Heart left ventricle (tissue), 16 donors: ENCODE measurements at regions not wholly inside any gene's neighbourhood (a gene's known extent, or its start where the extent isn't known, plus 50 kb on each side); places are given as distances from the start of the nearest gene placed in this dataset.

Experiments
- ATAC-seq, 4 donors: fragments of 200-7000 bp; cut with Tn5 transposase; one replicate each; pipeline ENCODE4 v1.9.1; 2020 to 2022; ENCODE audit warnings: moderate library complexity in 4 of 4, mild to moderate bottlenecking in 3 of 4, moderate number of reproducible peaks in 1 of 4
- DNase-seq, 5 donors: peaks; one replicate each; pipeline ENCODE4 v3.0.0-alpha.2; 2020
- H3K27ac ChIP-seq, 12 donors: fragments of 200-600 bp; sonication (generic) in 4 of 12; one replicate each; pipeline versions ENCODE4 v1.5.0 to v1.8.0; 2016 to 2022; ENCODE audit warnings: mild to moderate bottlenecking in 2 of 12
- H3K27me3 ChIP-seq, 9 donors: fragments of 200-600 bp; sonication (generic) in 2 of 9; one replicate each; pipeline versions ENCODE4 v1.5.1 to v1.8.0; 2016 to 2022; ENCODE audit warnings: mild to moderate bottlenecking in 3 of 9
- H3K36me3 ChIP-seq, 9 donors: fragments of 200-600 bp; sonication (generic) in 2 of 9; one replicate each; pipeline versions ENCODE4 v1.5.0 to v1.8.0; 2018 to 2022; ENCODE audit warnings: mild to moderate bottlenecking in 2 of 9
- H3K4me1 ChIP-seq, 12 donors: fragments of 200-600 bp; sonication (generic) in 4 of 12; one replicate each; pipeline versions ENCODE4 v1.5.0 to v1.8.0; 2016 to 2022; ENCODE audit warnings: mild to moderate bottlenecking in 3 of 12
- H3K4me3 ChIP-seq, 12 donors: fragments of 200-600 bp; sonication (generic) in 4 of 12; one replicate each; pipeline versions ENCODE4 v1.5.0 to v1.8.0; 2017 to 2022; ENCODE audit warnings: mild to moderate bottlenecking in 9 of 12, moderate library complexity in 4 of 12
- H3K9me3 ChIP-seq, 12 donors: fragments of 200-600 bp; sonication (generic) in 4 of 12; one replicate each; pipeline versions ENCODE4 v1.5.0 to v1.8.0; 2016 to 2022; ENCODE audit warnings: mild to moderate bottlenecking in 1 of 12
- CTCF ChIP-seq, 12 donors: fragments of 200-600 bp; sonication (generic) in 4 of 12; IDR thresholded peaks; one replicate each; pipeline versions ENCODE4 v1.5.0 to v1.8.0; 2018 to 2022; ENCODE audit warnings: antibody characterized with exemption in 12 of 12, mild to moderate bottlenecking in 5 of 12
- POLR2A ChIP-seq, 2 donors: fragments of 450-650 bp; IDR thresholded peaks; one replicate each; pipeline ENCODE4 v1.6.1; 2017; ENCODE audit warnings: antibody characterized with exemption in 2 of 2, mild to moderate bottlenecking in 2 of 2, moderate library complexity in 2 of 2
- WGBS, 4 donors: extraction: QIAGEN DNeasy Blood & Tissue Kit in 2 of 4; methylation state at CpG; one replicate each; pipeline versions ENCODE4 v1.1.5 to v1.1.7; 2013 to 2018; 5-methylcytosine and 5-hydroxymethylcytosine counted together
- intact Hi-C, 10 donors: fragments of 100-400 bp; cut with DNase I; formaldehyde crosslinking; loops; one replicate each; pipeline versions ENCODE4 v1.11.1 to v1.14.2; 2022
- donor health status: ischemic (EF 13 %, LVEDD 7.1; RV severe dilation, severe dysfunction).
- donor health status: healthy with polysubstance abuse.
- donor health status: DM: no; HTN: yes; CAD: no.
- donor health status: DM: no; HTN: no; CAD: no.
- donor health status: ischemic (EF 25% LVEDD 6.9; RV normal size, moderate dysfunction).
- donor health status: ischemic (EF 25% LVEDD 5.7; RV mildly dilated, moderate dysfunction).
- donor health status: healthy.
- donor health status: DM: yes; HTN: yes; CAD: no.
- donor health status: ischemic (EF 35%, LVEDD 5.7; RV mildly dilated, moderate dysfunction).
- donor health status: nonischemic (EF 11% LVEDD 7.7; RV severe dilation, severe dysfunction).
- donor health status: DM: yes; HTN: yes; CAD: no.
- donor health status: PGD.
- donor health status: ischemic (EF 29% LVEDD 5.4; RV normal size, mild dysfunction).
- donor health status: nonischemic (EF 23%, LVEDD 6.1; RV moderate dilation, normal function).

GRCh38 chr7:32400676-32401075, 89.5 kb downstream of the LSM5 start:
- H3K4me1 ChIP-seq = no peaks in the 10 kb centered on the region
- no peaks in the 10 kb centered on the region for H3K27me3 ChIP-seq
- ATAC-seq (no peak), DNase-seq (no peak)
- no peak for TF ChIP-seq CTCF (IDR thresholded peaks at IDR 0.05)
- intact Hi-C loops = no loop called here
- no peak overlapping the region for H3K4me3 ChIP-seq
- WGBS, 4 donors = 74 to 82% (median 77%) methylated on average over 4 of the region's 4 CpGs
- no peak overlapping the region for H3K27ac ChIP-seq
- H3K36me3 ChIP-seq = no peaks in the 10 kb centered on the region
- H3K9me3 ChIP-seq = no peaks in the 10 kb centered on the region

DNA sequence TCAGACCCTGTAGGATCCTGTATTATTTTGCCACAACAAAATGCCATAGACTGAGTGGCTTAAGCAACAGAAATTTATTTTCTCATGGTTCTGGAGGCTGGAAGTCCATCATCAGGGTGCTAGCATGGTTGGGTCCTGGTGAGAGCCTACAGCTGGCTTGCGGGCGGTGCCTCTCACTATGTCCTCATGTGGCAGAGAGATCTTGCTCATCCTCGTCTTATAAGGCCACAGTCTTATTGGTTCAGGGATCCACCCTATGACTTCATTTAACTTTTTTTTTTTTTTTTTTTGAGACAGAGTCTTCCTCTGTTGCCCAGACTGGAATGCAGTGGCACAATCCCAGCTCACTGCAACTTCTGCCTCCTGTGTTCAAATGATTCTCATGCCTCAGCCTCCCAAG, 90.9 kb downstream of the LSM5 start:
- Histone ChIP-seq H3K9me3 (no peaks in the 10 kb centered on the region), H3K27me3 (no peaks in the 10 kb centered on the region), H3K4me1 (no peaks in the 10 kb centered on the region), H3K36me3 (no peaks in the 10 kb centered on the region), H3K4me3 (no peak overlapping the region), H3K27ac (no peak overlapping the region)
- 66 to 86% (median 83%) methylated on average over 2 to 3 of the region's 3 CpGs for WGBS, 4 donors
- TF ChIP-seq POLR2A (IDR thresholded peaks at IDR 0.05) (no peak), CTCF (IDR thresholded peaks at IDR 0.05) (no peak)
- intact Hi-C loops = no loop called here
- ATAC-seq = no peak
- no peak for DNase-seq

- H3K9me3 ChIP-seq = no peaks in the 10 kb centered on the region
- H3K4me3 ChIP-seq = no peak overlapping the region
- WGBS, 4 donors = 79 to 92% (median 85%) methylated on average over 1 of the region's 1 CpG
- ATAC-seq = no peak
- TF ChIP-seq POLR2A (IDR thresholded peaks at IDR 0.05) (no peak), CTCF (IDR thresholded peaks at IDR 0.05) (no peak)
- no peaks in the 10 kb centered on the region for H3K4me1 ChIP-seq
- intact Hi-C loops = no loop called here
- H3K36me3 ChIP-seq = no peaks in the 10 kb centered on the region
- no peaks in the 10 kb centered on the region for H3K27me3 ChIP-seq
- no peak overlapping the region for H3K27ac ChIP-seq
- no peak for DNase-seq
Observed at GRCh38 chr7:32395168-32395567, 95.0 kb downstream of the LSM5 start.

DNA sequence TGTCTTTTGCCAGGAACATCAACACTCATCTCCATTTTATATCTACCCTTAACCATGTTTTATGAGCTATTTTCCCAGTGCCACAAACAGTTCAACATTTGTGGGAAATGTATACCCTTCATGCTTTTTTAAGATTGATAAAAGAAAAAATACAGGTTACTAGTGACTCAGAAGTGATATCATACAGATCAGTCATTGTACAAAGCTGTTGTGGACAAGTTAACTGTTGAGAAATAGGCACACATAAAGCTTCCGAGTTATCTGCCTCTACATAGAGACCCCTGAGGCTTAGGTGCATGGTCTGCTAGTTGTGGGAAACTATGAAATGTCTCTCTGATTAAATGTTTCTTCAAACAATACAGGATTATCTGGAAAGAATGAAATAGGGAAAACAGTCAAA, 96.3 kb downstream of the LSM5 start:
- ATAC-seq (no peak), DNase-seq (no peak)
- TF ChIP-seq POLR2A (IDR thresholded peaks at IDR 0.05) (no peak), CTCF (IDR thresholded peaks at IDR 0.05) (no peak)
- no peaks in the 10 kb centered on the region for H3K9me3 ChIP-seq
- no peaks in the 10 kb centered on the region for H3K4me1 ChIP-seq
- intact Hi-C loops = no loop called here
- 52 to 71% (median 58%) methylated on average over 1 of the region's 1 CpG for WGBS, 4 donors
- no peak overlapping the region for H3K4me3 ChIP-seq
- H3K27ac ChIP-seq = no peak overlapping the region
- no peaks in the 10 kb centered on the region for H3K36me3 ChIP-seq
- H3K27me3 ChIP-seq = no peaks in the 10 kb centered on the region
